Tibial artery (tissue), 4 donors: ENCODE measurements at regions not wholly inside any gene's neighbourhood (a gene's known extent, or its start where the extent isn't known, plus 50 kb on each side); places are given as distances from the start of the nearest gene placed in this dataset.

Experiments
- DNase-seq, 2 donors: peaks; one replicate each; pipeline ENCODE4 v3.0.0-alpha.2; 2019
- H3K27ac ChIP-seq, 2 donors: fragments of 200-600 bp; sonication (generic) in 1 of 2; 1 replicate in 1 of 2; 2 replicates in 1 of 2; pipeline ENCODE4 v1.5.1; 2018 to 2019; ENCODE audit warnings: mild to moderate bottlenecking in 1 of 2
- H3K27me3 ChIP-seq, 2 donors: fragments of 200-600 bp; sonication (generic) in 1 of 2; one replicate each; pipeline versions ENCODE4 v1.5.1 to v1.6.0; 2016 to 2019
- H3K36me3 ChIP-seq, 3 donors: fragments of 200-600 bp; sonication (generic) in 2 of 3; one replicate each; pipeline ENCODE4 v1.5.1; 2016 to 2019; ENCODE audit warnings: mild to moderate bottlenecking in 2 of 3
- H3K4me1 ChIP-seq, 4 donors: fragments of 200-600 bp; sonication (generic) in 2 of 4; 1 replicate in 3 of 4; 2 replicates in 1 of 4; pipeline ENCODE4 v1.5.1; 2016 to 2019
- H3K4me3 ChIP-seq, 2 donors: fragments of 200-600 bp; sonication (generic) in 1 of 2; 1 replicate in 1 of 2; 2 replicates in 1 of 2; pipeline ENCODE4 v1.5.1; 2018 to 2019; ENCODE audit warnings: mild to moderate bottlenecking in 2 of 2
- H3K9me3 ChIP-seq, 3 donors: fragments of 200-600 bp; sonication (generic) in 1 of 3; one replicate each; pipeline ENCODE4 v1.5.1; 2016 to 2019
- CTCF ChIP-seq, 2 experiments: fragments of 200-600 bp in 1 of 2; fragments of 450-650 bp in 1 of 2; IDR thresholded peaks; one replicate each; pipeline ENCODE4 v1.5.1; 2017 to 2019; ENCODE audit warnings: antibody characterized with exemption in 2 of 2, mild to moderate bottlenecking in 1 of 2, moderate library complexity in 1 of 2
- intact Hi-C: fragments of 100-400 bp; cut with DNase I; formaldehyde crosslinking; loops from one replicate; pipeline ENCODE4 v1.15.0; 2023; ENCODE audit warnings: low total_unique reads

GRCh38 chr2:173672573-173673340, 292.4 kb downstream of the SP3 start:
- intact Hi-C loops, result no loop called here
- H3K9me3 ChIP-seq, result no peaks in the 10 kb centered on the region

GRCh38 chr2:173673640-173674039, 291.5 kb downstream of the SP3 start:
- peaks cover 0 to 2% of the 10 kb centered on the region in 2 donors for H3K27me3 ChIP-seq
- intact Hi-C loops, result no loop called here
- no peak overlapping the region for H3K27ac ChIP-seq
- no peaks in the 10 kb centered on the region for H3K9me3 ChIP-seq
- no peak overlapping the region for H3K4me3 ChIP-seq
- no peak for DNase-seq
- no peaks in the 10 kb centered on the region for H3K4me1 ChIP-seq
- H3K36me3 ChIP-seq, result no peaks in the 10 kb centered on the region
- TF ChIP-seq CTCF (IDR thresholded peaks at IDR 0.05), result no peak

More at GRCh38 chr2:173672573-173673340, 292.4 kb downstream of the SP3 start:
- no peak for DNase-seq
- Histone ChIP-seq H3K4me3 (no peak overlapping the region), H3K27me3 (peaks cover 0 to 2% of the 10 kb centered on the region in 2 donors), H3K4me1 (no peaks in the 10 kb centered on the region), H3K27ac (no peak overlapping the region), H3K36me3 (no peaks in the 10 kb centered on the region)
- TF ChIP-seq CTCF (IDR thresholded peaks at IDR 0.05), result no peak

GRCh38 chr2:173676647-173677046, 288.5 kb downstream of the SP3 start:
- Histone ChIP-seq H3K4me1 (no peaks in the 10 kb centered on the region), H3K27ac (no peak overlapping the region), H3K4me3 (no peak overlapping the region), H3K9me3 (peaks cover 0 to 8% (median 7%) of the 10 kb centered on the region in 3 donors), H3K36me3 (no peaks in the 10 kb centered on the region), H3K27me3 (peaks cover 0 to 2% of the 10 kb centered on the region in 2 donors)
- DNase-seq, result no peak
- TF ChIP-seq CTCF (IDR thresholded peaks at IDR 0.05), result no peak
- intact Hi-C loops, result no loop called here

GRCh38 chr2:173678186-173678585, 287.0 kb downstream of the SP3 start:
- Histone ChIP-seq H3K36me3 (no peaks in the 10 kb centered on the region), H3K4me1 (no peaks in the 10 kb centered on the region), H3K9me3 (peaks cover 0 to 13% (median 10%) of the 10 kb centered on the region in 3 donors), H3K4me3 (no peak overlapping the region), H3K27ac (no peak overlapping the region), H3K27me3 (peaks cover 0 to 2% of the 10 kb centered on the region in 2 donors)
- intact Hi-C loops, result no loop called here
- no peak for TF ChIP-seq CTCF (IDR thresholded peaks at IDR 0.05)
- no peak for DNase-seq

GRCh38 chr2:173680574-173680973, 284.6 kb downstream of the SP3 start:
- Histone ChIP-seq H3K9me3 (peaks cover 0 to 13% (median 10%) of the 10 kb centered on the region in 3 donors), H3K36me3 (no peaks in the 10 kb centered on the region), H3K27me3 (no peaks in the 10 kb centered on the region), H3K4me1 (no peaks in the 10 kb centered on the region), H3K4me3 (no peak overlapping the region), H3K27ac (no peak overlapping the region)
- intact Hi-C loops, result no loop called here
- no peak for TF ChIP-seq CTCF (IDR thresholded peaks at IDR 0.05)
- DNase-seq, result no peak
